ENCODE measurements at regions not wholly inside any gene's neighbourhood (a gene's known extent, or its start where the extent isn't known, plus 50 kb on each side); places are given as distances from the start of the nearest gene placed in this dataset.
"Not testable (repeated sequence)": the region's sequence is repeated elsewhere in the genome, so short reads cannot be mapped to it uniquely, and the experiment has no call there.

DNA sequence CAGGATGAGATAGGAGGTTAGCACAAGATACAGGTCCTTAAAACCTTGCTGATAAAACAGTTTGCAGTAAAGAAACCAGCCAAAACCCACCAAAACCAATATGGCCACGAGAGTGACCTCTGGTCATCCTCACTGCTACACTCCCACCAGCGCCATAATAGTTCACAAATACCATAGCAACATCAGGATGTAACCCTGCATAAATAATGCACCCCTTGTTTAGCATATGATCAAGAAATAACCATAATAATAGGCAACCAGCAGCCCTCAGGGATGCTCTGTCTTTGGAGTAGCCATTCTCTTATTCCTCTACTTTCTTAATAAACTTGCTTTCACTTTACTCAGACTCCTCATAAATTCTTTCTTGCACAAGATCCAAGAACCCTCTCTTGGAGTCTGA lies 86.9 kb upstream of the PRSS3 start:
- TF ChIP-seq CTCF (IDR thresholded peaks at IDR 0.05; ENCODE audit: insufficient read depth, missing control alignments): no peak
- FAIRE-seq: no peak
- no peak for DNase-seq (ENCODE audit: insufficient read length, low spot score)

DNA sequence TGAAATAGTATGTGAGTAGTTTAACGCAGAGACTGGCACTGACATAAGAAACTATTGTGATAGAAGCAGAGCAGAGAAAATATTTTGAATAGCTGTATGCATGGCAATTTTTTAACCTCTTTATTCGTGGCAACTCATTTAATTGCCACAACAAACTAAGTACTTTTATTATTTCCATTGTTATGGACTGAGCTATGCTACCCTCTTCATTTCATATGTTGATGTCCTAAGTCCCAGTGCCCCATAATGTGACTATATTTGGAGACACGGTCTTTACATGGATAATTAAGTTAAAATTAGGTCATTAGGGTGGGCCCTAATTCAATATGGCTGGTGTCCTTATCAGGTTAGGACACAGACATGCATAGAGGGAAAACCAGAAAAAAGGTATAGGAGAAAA lies 86.1 kb upstream of the PRSS3 start:
- no peak for DNase-seq (ENCODE audit: insufficient read length, low spot score)
- no peak for TF ChIP-seq CTCF (IDR thresholded peaks at IDR 0.05; ENCODE audit: insufficient read depth, missing control alignments)

GRCh38 chr9:33711418-33711817 lies 83.9 kb upstream of the PRSS3 start:
- not testable (repeated sequence) for FAIRE-seq; DNase-seq (ENCODE audit: insufficient read length, low spot score)

More for the DNA sequence above, 86.1 kb upstream of the PRSS3 start:
- FAIRE-seq: no peak

DNA sequence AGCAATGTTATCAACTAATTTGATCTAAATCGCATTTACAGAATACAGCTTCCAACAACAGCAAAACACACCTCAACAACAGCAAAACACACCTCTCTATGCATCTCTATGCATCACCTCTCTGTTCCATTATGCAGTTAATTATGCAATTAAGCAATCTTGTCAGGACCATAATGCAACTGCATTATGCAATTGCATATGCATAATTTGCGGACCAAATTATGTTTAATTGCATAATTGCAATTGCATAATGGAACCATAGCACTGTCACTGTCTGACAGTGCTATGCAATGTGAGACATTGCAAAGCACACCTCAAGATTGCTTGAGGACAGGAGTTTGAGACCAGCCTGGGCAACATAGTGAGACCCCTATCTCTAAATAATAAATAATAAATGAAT lies 80.4 kb upstream of the PRSS3 start:
- no peak for TF ChIP-seq CTCF (IDR thresholded peaks at IDR 0.05; ENCODE audit: insufficient read depth, missing control alignments)
- DNase-seq (ENCODE audit: insufficient read length, low spot score): no peak
- no peak for FAIRE-seq

DNA sequence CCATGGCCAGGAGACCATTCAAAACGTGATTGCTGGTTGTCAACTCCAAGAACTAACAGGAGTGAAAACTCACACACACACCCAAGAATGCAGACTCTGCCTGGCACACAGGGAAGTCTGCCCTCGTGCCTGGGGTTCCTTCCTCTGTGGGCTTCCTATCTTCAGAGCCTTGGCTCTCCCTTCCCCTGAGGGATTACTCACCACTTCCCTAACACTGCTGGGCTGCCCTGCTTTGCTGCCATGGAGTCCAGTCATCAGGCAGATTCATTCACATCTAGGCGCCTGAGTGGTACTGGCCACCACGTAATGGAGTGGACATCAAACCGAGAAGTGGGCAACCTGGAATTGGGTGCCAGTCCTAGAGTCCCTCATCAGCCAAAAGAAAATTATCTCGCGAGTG lies 76.4 kb upstream of the PRSS3 start:
- FAIRE-seq: no peak
- TF ChIP-seq CTCF (IDR thresholded peaks at IDR 0.05; ENCODE audit: insufficient read depth, missing control alignments): no peak
- no peak for DNase-seq (ENCODE audit: insufficient read length, low spot score)

- peak; percentile 41 for TF ChIP-seq CTCF (IDR thresholded peaks at IDR 0.05; ENCODE audit: insufficient read depth, missing control alignments)
- FAIRE-seq (no peak), DNase-seq (ENCODE audit: insufficient read length, low spot score) (no peak)
Observed at GRCh38 chr9:33719581-33720374, 75.6 kb upstream of the PRSS3 start.

DNA sequence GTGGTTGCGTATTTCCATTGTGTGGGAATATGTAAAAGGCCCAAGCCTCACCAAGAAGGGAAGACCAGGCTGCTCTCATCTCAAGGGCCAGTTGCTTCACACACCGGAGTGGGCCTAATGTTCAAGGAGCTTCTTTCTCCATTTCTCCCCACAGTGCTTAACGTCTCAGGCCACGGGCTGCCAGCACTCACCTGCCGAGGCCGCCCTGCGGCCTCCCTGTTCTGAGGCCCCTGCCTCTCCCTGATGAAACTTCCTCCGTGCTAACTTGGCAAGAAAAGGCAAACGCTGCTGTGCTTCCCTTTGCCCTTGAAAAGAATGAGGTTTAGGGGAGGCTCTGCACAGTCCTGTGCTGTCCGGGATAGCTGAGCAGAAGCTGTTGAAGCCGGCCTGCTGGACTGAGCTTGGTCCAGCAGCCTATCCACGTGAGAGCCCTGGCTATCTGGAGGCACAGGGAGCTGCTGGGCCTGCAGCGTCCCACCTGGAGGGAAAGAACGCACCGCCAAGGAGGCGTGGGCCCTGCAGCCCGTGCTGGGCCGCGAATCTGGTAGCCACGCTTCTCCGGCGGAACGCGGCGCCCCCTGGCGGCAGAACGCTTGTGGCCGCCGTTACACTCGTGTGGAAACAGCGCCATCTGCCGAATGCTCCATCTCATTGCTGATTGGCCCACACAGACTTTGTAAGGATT lies 73.5 kb upstream of the PRSS3 start:
- peak; percentile 54 for DNase-seq (ENCODE audit: insufficient read length, low spot score)
- TF ChIP-seq CTCF (IDR thresholded peaks at IDR 0.05; ENCODE audit: insufficient read depth, missing control alignments): peak; percentile 100
- FAIRE-seq: no peak

All from D721Med (cell line).